Neural cell (in vitro differentiated cells): ENCODE measurements at regions not wholly inside any gene's neighbourhood (a gene's known extent, or its start where the extent isn't known, plus 50 kb on each side); places are given as distances from the start of the nearest gene placed in this dataset.

Experiments used
- EZH2 ChIP-seq: fragments of 200-600, 300-800 bp; shearing (Covaris generic), sonication (generic); IDR thresholded peaks from 2 replicates; pipeline ENCODE4 v1.6.1; 2014; ENCODE audit warnings: antibody characterized with exemption, low read length, borderline replicate concordance, mild to moderate bottlenecking; ENCODE audit not compliant: insufficient read depth, poor library complexity, severe bottlenecking
- POLR2AphosphoS5 ChIP-seq: IDR thresholded peaks from 2 replicates; pipeline ENCODE4 v1.6.1; 2012
- RAD21 ChIP-seq: fragments of 450-650 bp; conservative IDR thresholded peaks from 2 replicates; pipeline ENCODE4 v1.6.1; 2014; ENCODE audit warnings: antibody characterized with exemption, mild to moderate bottlenecking, moderate library complexity
- SMC3 ChIP-seq: fragments of 450-650 bp; conservative IDR thresholded peaks from 2 replicates; pipeline ENCODE4 v1.6.1; 2014; ENCODE audit warnings: antibody characterized with exemption, mild to moderate bottlenecking, moderate library complexity; ENCODE audit not compliant: poor library complexity
- TAF1 ChIP-seq: IDR thresholded peaks from 2 replicates; pipeline ENCODE4 v1.6.1; 2012; ENCODE audit warnings: low read depth
- TF ChIP-seq, protein P1 (sequence below): fragments of 450-650 bp; IDR thresholded peaks from 2 replicates; pipeline ENCODE4 v1.5.1; 2014; ENCODE audit warnings: antibody characterized with exemption, mild to moderate bottlenecking, moderate library complexity; ENCODE audit not compliant: poor library complexity, severe bottlenecking
- TF ChIP-seq, protein P2 (sequence below): IDR thresholded peaks from 2 replicates; pipeline ENCODE4 v1.6.1; 2012; ENCODE audit warnings: borderline replicate concordance

- TF ChIP-seq, protein P1, sequence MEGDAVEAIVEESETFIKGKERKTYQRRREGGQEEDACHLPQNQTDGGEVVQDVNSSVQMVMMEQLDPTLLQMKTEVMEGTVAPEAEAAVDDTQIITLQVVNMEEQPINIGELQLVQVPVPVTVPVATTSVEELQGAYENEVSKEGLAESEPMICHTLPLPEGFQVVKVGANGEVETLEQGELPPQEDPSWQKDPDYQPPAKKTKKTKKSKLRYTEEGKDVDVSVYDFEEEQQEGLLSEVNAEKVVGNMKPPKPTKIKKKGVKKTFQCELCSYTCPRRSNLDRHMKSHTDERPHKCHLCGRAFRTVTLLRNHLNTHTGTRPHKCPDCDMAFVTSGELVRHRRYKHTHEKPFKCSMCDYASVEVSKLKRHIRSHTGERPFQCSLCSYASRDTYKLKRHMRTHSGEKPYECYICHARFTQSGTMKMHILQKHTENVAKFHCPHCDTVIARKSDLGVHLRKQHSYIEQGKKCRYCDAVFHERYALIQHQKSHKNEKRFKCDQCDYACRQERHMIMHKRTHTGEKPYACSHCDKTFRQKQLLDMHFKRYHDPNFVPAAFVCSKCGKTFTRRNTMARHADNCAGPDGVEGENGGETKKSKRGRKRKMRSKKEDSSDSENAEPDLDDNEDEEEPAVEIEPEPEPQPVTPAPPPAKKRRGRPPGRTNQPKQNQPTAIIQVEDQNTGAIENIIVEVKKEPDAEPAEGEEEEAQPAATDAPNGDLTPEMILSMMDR, result no peak
- no peak for TF ChIP-seq POLR2AphosphoS5
- no peak for TF ChIP-seq RAD21
- TF ChIP-seq TAF1, result no peak
- no peak for TF ChIP-seq EZH2
- TF ChIP-seq SMC3, result no peak
- TF ChIP-seq, protein P2, sequence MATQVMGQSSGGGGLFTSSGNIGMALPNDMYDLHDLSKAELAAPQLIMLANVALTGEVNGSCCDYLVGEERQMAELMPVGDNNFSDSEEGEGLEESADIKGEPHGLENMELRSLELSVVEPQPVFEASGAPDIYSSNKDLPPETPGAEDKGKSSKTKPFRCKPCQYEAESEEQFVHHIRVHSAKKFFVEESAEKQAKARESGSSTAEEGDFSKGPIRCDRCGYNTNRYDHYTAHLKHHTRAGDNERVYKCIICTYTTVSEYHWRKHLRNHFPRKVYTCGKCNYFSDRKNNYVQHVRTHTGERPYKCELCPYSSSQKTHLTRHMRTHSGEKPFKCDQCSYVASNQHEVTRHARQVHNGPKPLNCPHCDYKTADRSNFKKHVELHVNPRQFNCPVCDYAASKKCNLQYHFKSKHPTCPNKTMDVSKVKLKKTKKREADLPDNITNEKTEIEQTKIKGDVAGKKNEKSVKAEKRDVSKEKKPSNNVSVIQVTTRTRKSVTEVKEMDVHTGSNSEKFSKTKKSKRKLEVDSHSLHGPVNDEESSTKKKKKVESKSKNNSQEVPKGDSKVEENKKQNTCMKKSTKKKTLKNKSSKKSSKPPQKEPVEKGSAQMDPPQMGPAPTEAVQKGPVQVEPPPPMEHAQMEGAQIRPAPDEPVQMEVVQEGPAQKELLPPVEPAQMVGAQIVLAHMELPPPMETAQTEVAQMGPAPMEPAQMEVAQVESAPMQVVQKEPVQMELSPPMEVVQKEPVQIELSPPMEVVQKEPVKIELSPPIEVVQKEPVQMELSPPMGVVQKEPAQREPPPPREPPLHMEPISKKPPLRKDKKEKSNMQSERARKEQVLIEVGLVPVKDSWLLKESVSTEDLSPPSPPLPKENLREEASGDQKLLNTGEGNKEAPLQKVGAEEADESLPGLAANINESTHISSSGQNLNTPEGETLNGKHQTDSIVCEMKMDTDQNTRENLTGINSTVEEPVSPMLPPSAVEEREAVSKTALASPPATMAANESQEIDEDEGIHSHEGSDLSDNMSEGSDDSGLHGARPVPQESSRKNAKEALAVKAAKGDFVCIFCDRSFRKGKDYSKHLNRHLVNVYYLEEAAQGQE, result no peak
Measured at GRCh38 chr10:130623680-130624267, 487.6 kb downstream of the GLRX3 start.
